AG04449 (cell line): ENCODE measurements at regions not wholly inside any gene's neighbourhood (a gene's known extent, or its start where the extent isn't known, plus 50 kb on each side); places are given as distances from the start of the nearest gene placed in this dataset.

Experiments used
- CTCF ChIA-PET: fragments of 350-600 bp; formaldehyde crosslinking; extraction: SDS; loops from one replicate; lab custom pipeline; 2021; ENCODE audit warnings: antibody characterized with exemption; lab: Yijun Ruan, JAX
- POLR2A ChIA-PET: fragments of 400-600, 350-600 bp; formaldehyde crosslinking; extraction: SDS; loops from one replicate; lab custom pipeline; 2020; ENCODE audit warnings: antibody characterized with exemption, inconsistent platforms; lab: Yijun Ruan, JAX
- DNase-seq: peaks from one replicate; pipeline ENCODE4 v3.0.0-alpha.2; 2010; ENCODE audit warnings: low read depth, low spot score
- H3K4me3 ChIP-seq: 2 replicates; pipeline ENCODE4 v1.5.1; 2011; ENCODE audit warnings: low read depth, mild to moderate bottlenecking, control low read depth, low read length
- CTCF ChIP-seq: IDR thresholded peaks from one replicate; pipeline ENCODE4 v1.5.1; 2011; ENCODE audit warnings: mild to moderate bottlenecking, moderate library complexity, low read length, control low read depth, inconsistent platforms; ENCODE audit not compliant: insufficient read depth; ENCODE audit errors: missing control alignments

- POLR2A ChIA-PET = no interaction called here
- H3K4me3 ChIP-seq = no peak overlapping the region
- no peak for DNase-seq
- no peak for TF ChIP-seq CTCF
- CTCF ChIA-PET = no interaction called here
These were observed 104.0 kb upstream of the SSBP2 start for GRCh38 chr5:81854915-81855314.

- no peak overlapping the region for H3K4me3 ChIP-seq
- CTCF ChIA-PET = interaction anchor here (4.7 kb wide), 1 partner anchor 310 kb away, joined by 34 read pairs; no protein-coding TSS in a partner anchor
- DNase-seq = no peak
These were observed 103.6 kb upstream of the SSBP2 start for GRCh38 chr5:81854485-81854884.

GRCh38 chr5:81853030-81853357 lies 102.1 kb upstream of the SSBP2 start:
- ChIA-PET POLR2A (interaction anchor here (3.1 kb wide), 1 partner anchor 102 kb away, joined by 134 read pairs; the partner anchor contains the start of gene SSBP2), CTCF (interaction anchor here (3.9 to 4.7 kb wide), 2 partner anchors 101 to 312 kb away, joined by 34 to 38 read pairs; partner anchors contain the start of gene SSBP2)
- no peak for TF ChIP-seq CTCF
- no peak overlapping the region for H3K4me3 ChIP-seq
- DNase-seq = no peak

More at GRCh38 chr5:81854485-81854884, 103.6 kb upstream of the SSBP2 start:
- TF ChIP-seq CTCF = no peak
- POLR2A ChIA-PET = no interaction called here

- ChIA-PET CTCF (interaction anchor here (0.8 to 4.7 kb wide), 8 partner anchors 14 to 373 kb away, joined by 3 to 38 read pairs (median 12); partner anchors contain the start of gene SSBP2), POLR2A (interaction anchor here (1.0 to 3.1 kb wide), 5 partner anchors 54 to 313 kb away, joined by 3 to 134 read pairs (median 13); partner anchors contain the start of gene SSBP2)
- TF ChIP-seq CTCF = no peak
- peak overlapping the region; percentile 47 for H3K4me3 ChIP-seq
- DNase-seq = no peak
These were observed 101.6 kb upstream of the SSBP2 start for GRCh38 chr5:81852291-81853029.

GRCh38 chr5:81851481-81852178 lies 100.7 kb upstream of the SSBP2 start:
- DNase-seq = peak; percentile 69
- peak overlapping the region; percentile 54 for H3K4me3 ChIP-seq
- POLR2A ChIA-PET = interaction anchor here (0.6 to 3.1 kb wide), 6 partner anchors 53 to 313 kb away, joined by 3 to 134 read pairs (median 12); partner anchors contain the start of gene SSBP2
- TF ChIP-seq CTCF = no peak
- CTCF ChIA-PET = interaction anchor here (0.7 to 4.7 kb wide), 15 partner anchors 13 to 379 kb away, joined by 3 to 38 read pairs (median 5); partner anchors contain the start of gene SSBP2
